ENCODE measurements at regions not wholly inside any gene's neighbourhood (a gene's known extent, or its start where the extent isn't known, plus 50 kb on each side); places are given as distances from the start of the nearest gene placed in this dataset.

DNA sequence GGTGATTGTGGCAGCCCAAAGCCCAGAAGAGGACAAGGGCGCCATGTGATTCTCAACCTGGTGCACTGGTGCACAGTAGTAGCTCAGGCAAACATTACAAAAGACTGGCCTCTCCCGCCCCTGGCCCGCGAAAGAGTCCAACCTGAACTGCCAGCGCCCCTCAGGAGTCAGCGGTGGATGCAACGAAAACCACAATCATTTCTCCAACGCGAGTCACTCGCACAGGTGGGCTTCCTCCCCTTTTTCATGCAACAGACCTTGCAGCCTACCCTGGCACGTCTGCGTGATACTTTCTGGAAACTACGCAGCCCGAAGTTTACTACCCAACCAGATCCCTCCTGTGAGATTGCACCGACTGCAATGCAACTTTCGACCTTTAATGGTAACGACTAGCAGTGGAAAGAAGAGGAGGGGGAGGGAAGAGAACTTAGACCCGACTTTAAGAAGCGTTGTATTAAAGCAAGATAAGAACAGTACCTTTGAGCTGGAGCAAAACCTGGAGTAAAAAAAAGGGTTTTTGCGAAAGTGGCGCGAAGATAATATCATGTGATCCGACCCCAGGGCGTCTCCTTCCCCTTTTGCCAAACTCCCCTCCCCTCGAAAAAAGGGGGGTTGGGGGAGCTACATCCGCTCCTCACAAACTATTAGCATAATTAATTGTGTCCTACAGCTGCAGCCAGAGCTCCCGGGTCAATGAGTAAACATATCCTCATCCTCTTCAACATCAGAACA is 63.3 kb upstream of the CCDC160 start:
- TF ChIP-seq, protein P1, sequence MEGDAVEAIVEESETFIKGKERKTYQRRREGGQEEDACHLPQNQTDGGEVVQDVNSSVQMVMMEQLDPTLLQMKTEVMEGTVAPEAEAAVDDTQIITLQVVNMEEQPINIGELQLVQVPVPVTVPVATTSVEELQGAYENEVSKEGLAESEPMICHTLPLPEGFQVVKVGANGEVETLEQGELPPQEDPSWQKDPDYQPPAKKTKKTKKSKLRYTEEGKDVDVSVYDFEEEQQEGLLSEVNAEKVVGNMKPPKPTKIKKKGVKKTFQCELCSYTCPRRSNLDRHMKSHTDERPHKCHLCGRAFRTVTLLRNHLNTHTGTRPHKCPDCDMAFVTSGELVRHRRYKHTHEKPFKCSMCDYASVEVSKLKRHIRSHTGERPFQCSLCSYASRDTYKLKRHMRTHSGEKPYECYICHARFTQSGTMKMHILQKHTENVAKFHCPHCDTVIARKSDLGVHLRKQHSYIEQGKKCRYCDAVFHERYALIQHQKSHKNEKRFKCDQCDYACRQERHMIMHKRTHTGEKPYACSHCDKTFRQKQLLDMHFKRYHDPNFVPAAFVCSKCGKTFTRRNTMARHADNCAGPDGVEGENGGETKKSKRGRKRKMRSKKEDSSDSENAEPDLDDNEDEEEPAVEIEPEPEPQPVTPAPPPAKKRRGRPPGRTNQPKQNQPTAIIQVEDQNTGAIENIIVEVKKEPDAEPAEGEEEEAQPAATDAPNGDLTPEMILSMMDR (conservative IDR thresholded peaks at IDR 0.05) = no peak
- TF ChIP-seq EZH2 (IDR thresholded peaks at IDR 0.05; ENCODE audit: low read depth) = no peak

Measured in PC-9 (cell line).